Renal cortical epithelial cell (primary cell): ENCODE measurements at regions not wholly inside any gene's neighbourhood (a gene's known extent, or its start where the extent isn't known, plus 50 kb on each side); places are given as distances from the start of the nearest gene placed in this dataset.

Experiments used
- DNase-seq: peaks from one replicate; pipeline ENCODE4 v3.0.0-alpha.2; 2011; ENCODE audit warnings: low read depth

DNA sequence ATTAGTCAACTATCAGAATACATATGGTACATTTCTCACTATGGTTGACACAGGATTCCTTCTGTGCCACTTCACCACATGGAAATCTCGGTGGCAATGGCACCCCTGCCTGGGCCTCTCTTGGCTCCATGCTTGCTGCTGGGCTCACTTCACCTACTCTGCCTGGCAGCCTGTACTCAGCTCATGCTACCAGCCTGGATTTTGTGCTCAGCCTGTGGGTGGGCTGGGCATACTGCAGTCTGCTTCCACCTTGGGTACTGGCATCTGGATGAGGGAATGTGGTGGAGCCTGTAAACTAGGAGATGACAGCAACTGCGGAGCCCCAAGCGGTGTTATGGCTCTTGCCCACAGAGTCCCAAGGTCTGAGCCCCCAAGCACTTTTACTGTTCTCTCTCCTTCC lies 604.1 kb downstream of the MTRR start:
- no peak for DNase-seq

DNA sequence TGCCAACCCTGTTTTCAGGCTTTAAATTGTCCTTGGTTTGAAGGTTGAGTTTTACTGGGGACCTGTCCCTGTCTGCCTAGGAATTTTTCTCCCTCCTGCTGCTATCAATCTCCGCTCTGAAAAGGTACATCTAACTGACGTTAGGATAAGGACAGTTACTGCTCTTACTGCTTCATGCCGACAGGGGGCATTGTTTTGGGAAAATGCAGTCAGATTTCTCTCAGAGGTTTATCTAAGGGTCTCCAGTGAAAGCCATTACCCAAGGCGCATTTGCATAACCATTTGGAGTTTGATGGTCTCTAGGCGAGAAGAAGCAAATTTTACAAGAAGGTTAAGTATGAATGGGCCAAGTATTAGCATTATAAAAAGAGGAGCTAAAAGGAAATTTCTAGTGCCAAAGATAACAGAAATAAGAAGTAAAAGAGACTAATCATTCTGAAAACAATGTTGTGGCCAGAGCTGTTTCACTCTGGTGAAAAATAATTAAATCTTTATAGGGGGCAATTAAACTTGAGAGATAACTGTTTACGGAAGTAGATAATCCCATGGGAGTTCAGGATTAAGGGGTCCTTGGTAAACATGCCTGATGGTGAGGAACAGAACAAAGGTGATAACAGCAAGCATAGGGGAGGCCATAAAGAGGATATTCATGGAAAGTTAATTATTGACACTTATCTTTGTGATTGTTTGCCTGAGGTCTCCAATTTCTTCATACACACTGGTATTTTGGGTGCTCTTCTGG lies 605.0 kb downstream of the MTRR start:
- no peak for DNase-seq

DNA sequence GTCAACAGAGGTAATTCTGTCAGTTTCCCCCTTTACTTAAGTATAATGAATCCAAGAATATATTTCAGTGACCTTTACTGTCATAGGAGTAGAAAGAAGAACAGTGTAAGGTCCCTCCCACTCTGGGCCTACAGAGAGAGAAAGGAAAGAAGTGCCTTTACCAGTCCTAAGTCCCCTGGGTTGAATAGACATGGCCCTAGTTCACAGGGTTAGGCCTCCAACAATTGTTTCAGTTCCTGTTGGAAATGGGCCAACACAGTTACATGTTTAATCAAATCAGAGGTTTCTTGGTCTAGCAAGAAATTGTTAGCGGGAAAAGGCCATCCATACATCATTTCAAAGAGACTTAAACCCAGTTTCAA lies 605.6 kb downstream of the MTRR start:
- DNase-seq, result no peak

DNA sequence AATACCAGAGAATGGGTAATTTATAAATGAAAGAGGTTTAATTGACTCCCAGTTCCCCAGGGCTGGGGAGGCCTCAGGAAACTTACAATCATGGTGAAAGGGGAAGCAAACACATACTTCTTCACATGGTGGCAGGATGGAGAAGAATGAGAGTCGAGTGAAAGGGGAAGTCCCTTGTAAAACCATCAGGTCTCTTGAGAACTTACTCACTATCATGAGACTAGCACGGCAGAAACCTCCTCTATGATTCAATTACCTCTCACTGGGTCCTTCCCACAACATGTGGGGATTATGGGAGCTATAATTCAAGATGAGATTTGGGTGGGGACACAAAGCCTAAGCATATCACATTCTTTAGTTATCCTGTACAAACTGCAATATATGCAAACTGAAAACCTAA lies 609.4 kb downstream of the MTRR start:
- no peak for DNase-seq

DNA sequence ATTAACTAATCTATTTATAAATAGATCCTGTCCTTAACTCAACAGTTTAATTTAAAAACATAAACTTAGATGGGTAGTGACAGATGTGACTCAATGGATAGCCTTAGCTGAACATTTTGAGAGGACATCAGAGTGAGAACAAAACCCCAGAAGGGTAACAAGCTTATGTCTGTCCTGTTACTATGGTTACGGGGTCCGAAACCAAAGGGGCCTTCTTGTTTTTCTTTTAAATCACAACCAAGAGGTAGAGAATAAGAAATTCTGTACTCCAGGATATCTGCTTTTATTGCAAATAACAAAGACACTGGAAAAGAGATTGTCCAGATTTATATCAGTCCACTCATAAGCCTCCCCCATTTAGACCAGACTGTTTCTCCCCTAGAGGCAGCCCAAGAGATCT lies 612.1 kb downstream of the MTRR start:
- DNase-seq, result no peak

- DNase-seq, result peak; percentile 3
Observed at GRCh38 chr5:8491254-8491653, 622.3 kb downstream of the MTRR start.

GRCh38 chr5:8493176-8493575 lies 624.2 kb downstream of the MTRR start:
- DNase-seq, result no peak

- DNase-seq, result no peak
Observed at GRCh38 chr5:8500426-8500825, 631.5 kb downstream of the MTRR start.

GRCh38 chr5:8505196-8505595 lies 636.2 kb downstream of the MTRR start:
- DNase-seq, result no peak

- DNase-seq, result no peak
Observed at GRCh38 chr5:8508231-8508630, 639.3 kb downstream of the MTRR start.

DNA sequence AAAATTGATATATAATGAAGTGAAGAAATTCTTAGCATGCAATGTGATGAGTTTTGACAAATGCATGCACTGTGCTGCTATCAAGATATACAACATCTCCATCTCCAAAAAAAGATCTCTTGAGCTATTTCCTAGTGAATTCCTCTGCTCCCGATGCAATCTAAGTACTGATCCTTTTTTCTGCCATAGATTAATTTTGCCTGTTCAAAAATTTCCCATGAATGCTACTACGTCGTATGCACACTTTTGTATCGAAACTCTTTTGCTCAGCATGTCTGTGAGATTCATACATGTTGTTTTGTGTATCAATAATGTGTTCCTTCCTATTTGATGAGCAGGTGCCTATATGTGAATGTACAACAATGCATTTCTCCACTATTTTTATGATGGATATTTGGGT lies 647.4 kb downstream of the MTRR start:
- DNase-seq, result no peak

- no peak for DNase-seq
Observed at GRCh38 chr5:8517456-8517855, 648.5 kb downstream of the MTRR start.

DNA sequence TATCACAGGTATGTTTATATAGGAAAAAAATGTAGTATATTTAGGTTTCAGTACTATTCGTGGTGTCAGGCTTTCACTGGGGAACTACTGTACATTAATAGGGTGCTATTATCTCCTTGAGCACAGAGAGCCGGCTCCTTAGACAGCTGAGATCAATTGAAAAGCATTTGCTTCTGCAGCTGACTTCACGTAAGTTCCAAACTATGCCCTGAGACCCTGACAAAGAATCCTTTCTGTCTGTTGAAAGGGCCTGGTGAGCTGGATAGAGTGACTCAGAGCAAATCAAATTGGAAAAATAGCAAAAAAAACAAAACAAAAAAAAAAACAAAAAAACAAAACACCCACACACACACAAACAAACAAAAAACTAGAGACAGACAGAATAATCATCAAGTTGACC lies 652.0 kb downstream of the MTRR start:
- no peak for DNase-seq

DNA sequence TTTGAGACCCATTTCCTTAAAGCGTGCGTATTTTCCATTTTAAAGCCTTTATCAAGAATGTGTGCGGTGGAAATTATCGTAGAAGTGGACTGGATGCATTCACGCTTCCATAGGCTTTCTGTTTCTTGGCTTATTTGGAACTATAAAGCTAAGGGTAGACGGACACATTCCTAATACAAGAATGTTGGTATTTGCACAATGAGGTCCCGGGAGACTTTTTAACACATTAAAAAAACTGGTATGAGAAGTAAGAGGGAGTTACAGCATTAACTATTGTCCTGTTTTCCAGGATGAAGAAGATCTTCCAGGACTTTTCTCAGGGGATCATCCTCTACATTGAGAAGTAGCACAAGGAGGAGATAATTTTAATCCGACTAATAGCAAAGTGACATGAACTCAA lies 653.0 kb downstream of the MTRR start:
- DNase-seq, result no peak

- peak; percentile 5 for DNase-seq
Observed at GRCh38 chr5:8522646-8523045, 653.7 kb downstream of the MTRR start.

- DNase-seq, result no peak
Observed at GRCh38 chr5:8523501-8523900, 654.6 kb downstream of the MTRR start.

DNA sequence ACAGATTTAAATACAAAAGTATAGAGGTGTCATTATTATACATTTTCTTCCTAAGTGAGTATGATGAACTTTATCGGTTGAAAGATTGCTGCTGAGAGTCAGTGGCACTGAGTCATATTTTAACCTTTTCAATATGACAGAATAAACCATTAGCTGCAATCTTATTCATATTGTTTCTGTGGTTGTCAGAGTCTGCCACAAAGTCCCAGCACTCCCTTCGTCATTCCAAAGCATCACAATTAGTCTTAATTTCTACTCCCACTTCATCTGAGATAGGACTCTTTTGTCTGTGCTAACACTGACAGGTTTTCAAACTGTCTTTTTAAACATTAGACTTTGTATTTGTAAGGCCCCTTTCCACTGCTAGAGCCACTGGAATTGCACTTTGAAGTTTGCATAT lies 656.9 kb downstream of the MTRR start:
- DNase-seq, result no peak

DNA sequence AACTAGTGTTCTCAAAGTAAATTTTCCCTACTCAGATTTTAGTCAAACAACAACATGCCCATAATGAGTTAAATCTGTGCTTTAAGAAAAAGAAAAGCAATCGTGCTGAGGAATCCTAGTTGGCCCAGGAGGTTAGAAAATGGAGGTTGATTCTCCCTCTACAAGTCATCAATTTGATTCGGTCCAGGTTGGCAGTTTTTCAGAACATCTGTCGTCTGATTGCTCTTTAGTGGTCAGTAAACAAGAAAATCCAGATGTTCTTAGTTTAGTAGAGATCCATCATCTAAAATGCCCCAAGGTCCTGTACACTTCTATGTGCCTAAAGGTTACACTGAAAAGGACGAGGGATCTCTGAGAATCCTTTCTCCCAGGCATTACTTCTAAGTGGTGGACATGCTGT lies 659.2 kb downstream of the MTRR start:
- DNase-seq, result no peak

GRCh38 chr5:8538821-8539220 lies 669.9 kb downstream of the MTRR start:
- DNase-seq, result no peak

DNA sequence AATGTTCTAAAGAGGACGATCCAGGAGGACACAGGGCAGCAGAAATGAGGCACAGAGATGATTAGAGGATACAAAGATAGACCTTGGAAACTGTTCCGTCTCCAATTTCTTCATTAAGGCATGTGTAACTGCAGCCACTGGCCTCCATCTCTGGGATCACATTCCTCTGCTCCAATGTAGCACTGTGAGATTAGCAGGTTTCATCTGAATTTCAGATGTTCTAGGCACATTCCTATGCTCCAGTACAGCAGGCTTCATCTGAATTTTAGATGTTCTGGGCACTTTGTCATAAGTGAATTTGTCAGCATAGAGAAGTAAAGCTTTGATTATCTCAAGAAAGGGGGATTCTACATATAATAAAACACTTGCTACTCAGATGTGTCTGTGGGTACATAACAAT lies 671.4 kb downstream of the MTRR start:
- DNase-seq, result no peak

GRCh38 chr5:8550921-8551320 lies 682.0 kb downstream of the MTRR start:
- DNase-seq, result no peak

GRCh38 chr5:8553364-8553763 lies 684.4 kb downstream of the MTRR start:
- DNase-seq, result no peak

- DNase-seq, result no peak
Observed at GRCh38 chr5:8557728-8558127, 688.8 kb downstream of the MTRR start.

- DNase-seq, result no peak
Observed at GRCh38 chr5:8560776-8561175, 691.8 kb downstream of the MTRR start.
